G401.6 (cell line): ENCODE measurements at regions not wholly inside any gene's neighbourhood (a gene's known extent, or its start where the extent isn't known, plus 50 kb on each side); places are given as distances from the start of the nearest gene placed in this dataset.

Experiments used
- FAIRE-seq: peaks from 2 replicates; lab custom pipeline; 2012; peaks lifted over from hg19 to GRCh38; lab: Jason Lieb, UNC

DNA sequence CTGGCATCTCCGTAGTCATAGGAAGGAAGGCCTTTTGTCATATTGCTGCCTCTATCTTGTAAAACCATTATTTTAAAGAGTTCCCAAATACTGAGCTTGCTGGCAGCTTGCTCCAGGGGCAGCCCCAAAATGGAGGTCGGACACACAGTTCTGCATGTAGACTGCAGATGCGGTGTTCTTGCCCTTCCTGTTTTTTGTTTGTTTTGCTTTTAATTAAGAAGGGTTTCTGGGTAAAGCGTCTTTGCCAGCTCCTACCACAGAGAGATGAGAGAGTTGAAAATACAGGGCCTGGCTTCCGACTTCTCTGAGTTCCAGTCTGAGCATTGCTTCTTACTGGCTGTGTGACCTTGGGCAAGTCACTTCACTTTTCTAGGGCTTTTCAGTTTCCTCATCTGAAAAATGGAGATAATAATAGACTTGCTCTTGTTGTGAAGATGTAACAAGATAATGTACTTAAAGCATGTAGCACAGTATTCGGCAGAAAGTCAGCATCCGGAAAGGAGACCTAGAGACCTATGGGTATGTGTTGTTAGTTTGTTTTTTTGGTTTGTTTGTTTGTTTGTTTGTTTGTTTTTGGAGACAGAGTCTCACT is 67.8 kb upstream of the GSE1 start:
- FAIRE-seq = no peak

DNA sequence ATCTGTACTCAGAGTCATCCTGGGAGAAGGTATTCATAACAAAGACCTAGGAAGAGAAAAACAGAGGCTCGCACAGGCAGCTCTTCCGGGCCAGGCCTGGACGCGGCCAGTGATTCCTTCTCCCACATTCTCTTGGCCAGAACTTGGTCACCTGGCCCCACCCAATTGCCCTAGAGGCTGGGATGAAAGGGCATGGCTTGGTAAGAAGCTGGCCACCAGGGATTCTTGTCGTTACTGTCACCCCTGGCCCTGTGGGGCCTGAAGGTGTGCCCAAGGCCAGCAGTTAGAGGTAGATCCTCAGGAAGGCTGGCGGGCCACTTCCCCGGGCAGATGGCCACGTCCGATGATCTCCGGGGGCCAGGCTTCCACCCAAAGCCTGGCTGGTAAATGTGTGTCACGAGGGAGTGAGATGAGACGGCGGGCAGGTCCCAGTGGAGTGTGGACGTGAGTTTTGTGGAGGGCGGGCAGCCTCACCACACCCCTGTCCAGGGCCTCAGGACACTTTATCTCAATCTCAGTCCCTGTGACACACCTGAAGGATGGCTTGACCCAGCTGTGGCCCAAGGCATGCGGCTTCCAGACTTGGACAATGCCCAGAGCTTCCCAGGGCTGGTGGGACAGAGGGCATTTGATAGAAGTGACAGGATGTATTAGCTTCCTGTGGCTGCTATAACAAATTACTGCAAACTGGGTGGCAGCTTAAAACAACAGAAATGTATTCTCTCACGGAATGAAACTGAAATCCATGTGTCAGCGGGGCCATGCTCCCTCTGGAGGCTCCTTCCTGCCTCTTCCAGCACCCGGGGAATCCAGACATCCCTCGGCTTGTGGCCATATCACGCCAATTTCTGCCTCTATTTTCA is 66.3 kb upstream of the GSE1 start:
- FAIRE-seq = no peak

DNA sequence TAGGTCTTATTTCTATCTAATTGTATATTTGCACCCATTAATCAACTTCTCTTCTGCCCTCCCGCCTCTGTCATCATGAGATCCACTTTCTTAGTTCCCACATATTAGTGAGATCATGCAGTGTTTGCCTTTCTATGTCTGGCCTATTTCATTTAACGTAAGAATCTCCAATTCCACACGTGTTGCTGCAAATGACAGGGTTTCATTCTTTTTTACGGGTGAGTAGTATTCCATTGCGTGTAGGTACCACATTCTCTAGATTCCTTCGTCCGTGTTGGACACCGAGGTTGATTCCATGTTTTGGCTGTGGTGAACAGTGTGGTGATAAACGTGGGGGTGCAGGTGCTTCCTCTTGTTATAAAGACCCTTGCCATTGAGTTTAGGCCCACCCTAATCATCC is 64.7 kb upstream of the GSE1 start:
- no peak for FAIRE-seq

DNA sequence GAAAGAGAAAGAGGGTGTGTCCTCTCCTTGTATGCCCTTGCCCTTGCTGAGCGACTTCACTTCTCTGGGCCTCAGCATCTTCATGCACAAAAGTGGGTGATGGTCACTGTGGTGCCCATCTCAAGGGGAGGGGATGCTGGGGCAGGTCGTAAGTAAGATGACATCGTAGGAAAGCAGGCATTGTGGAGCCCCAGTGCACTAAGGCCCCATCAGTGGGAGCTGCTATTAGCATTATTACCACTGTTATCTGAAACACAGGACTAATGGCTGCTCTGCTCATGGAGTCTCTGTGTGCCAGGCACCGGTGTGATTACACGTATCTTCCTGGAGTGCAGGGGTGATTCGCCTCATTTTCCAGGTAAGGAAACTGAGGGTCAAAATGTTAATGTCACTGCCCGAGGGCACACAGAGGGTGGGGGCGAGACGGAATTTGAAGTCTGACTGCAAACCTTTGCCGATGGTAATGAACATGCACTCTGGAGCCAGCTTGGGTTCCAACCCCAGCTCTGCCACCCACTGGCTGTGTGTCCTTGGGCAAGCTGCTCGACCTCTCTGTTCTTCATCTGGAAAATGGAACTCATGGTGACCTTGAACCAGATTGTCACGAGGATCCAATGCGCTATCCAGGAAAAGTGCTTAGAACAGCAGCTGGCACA is 63.2 kb upstream of the GSE1 start:
- FAIRE-seq = no peak

DNA sequence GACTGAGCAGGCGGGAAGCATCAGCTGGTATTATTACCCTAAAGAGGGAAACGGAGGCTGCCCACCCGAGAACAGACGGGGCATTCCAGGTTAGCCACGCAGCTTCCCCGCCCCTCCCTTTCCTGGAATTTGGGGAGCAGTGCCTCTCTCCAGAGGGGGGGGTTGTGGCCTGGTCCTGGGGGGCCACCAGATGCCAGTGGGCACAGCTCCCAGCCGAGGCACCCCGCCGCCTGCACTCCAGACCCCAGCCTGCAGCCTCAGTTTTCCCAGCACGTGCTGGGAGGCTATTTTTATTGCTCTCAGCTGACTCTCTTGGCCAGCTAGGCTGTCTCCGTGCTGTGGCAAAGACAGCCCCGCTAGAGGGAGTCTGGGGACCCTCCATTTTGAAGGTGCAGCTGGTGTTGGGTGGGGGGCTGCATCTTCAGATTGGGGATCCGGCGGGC is 62.7 kb upstream of the GSE1 start:
- FAIRE-seq = no peak

DNA sequence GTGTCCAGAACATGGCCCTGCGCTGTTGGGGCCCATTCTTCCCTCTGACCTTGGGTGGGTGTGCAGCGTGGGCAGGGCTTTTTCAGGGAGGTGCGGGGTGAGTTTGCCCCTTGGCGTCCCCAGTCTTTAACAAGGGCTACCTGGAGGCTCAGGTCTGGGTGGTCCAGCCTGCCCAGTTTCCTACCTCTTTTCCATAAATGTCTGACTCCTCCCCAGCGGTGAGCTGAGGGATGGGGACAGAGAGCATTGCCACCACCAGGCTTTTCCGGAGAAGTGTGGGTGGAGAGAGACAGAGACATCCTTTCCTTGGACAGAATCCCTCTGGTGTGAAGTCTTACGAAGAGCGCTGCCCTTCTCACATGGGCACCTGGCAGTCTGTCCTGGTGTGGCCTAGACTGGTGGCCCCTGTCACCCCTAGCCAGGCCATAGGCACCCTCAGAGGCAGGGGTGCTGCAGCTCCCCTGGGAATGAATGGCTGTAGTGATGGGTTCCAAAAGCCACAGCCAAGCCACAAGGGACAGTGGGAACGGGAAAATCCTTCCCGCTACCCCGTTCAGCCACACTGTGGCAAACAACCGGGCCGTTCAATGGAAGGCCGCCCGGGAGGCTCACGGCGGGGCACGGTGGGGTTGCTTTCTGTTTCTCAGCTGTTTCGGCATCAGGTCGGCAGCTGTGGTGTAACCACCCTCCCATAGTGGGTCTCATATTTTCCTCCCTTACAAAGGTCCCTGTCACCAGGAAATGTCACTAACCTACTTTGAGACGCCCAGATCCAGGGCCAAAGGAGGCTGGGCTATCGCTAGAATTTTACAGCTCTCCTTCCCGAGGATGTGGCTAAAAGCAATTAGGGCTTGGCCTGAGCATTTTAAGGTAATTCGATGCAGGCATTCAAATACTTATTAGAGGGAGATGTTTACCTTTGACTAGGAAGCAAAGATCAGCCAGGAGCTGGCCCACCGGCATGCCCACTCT is 61.9 kb upstream of the GSE1 start:
- FAIRE-seq = no peak

DNA sequence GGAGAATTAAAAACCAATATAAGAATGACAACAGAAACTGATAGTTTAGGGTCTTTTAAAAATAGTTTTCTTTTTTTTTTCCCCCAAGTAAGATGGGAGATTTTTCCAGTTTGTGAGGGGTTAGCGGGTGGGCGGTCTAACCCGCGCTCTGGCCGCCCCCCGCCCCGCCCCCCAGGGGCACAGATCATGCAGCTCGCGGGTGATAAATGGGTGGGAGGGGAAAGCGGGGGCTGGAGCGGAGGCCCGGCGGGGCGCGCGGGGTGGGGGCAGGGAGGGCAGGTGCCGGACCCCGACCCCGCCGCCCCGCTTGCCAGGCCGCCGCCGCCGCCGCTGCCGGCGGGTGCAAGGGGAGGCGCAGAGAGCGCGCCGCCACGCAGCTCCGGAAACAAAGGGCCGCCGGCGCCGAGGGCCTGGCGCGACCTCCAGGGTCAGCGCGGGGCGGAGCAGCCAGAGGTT is 60.1 kb upstream of the GSE1 start:
- no peak for FAIRE-seq

DNA sequence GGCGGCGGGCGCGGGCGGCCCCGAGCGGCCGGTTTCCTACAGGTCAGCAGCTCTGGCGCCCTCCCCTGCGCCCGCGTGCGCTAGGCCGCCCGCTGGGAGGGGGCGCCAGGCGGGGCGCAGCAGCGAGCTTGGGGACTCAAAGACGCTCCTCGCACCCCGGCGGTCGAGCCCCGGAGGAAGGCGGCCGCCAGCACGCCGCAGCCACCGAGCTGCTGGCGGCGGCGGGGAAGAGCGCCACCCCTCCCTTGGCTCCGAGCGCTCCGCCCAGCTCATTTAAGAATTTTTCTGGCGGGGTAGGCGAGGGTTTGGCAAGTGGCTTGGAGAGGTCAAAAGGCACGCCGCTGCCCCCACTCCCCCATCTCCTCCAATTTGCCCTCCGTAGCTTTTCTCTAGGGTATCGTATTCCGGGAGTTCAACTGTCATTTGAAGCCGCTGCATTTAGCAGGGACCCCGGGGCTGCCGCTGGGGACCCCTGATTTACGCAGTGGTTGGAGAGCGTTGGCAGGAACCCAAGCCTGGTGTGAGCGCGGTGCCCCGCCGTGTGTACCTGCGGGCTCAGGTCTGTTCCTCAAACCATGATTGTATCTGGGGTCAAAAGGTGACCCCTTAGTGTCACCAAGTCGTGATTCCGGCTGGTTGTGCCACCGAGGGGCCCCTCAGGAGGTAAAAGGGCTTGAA is 59.5 kb upstream of the GSE1 start:
- no peak for FAIRE-seq

DNA sequence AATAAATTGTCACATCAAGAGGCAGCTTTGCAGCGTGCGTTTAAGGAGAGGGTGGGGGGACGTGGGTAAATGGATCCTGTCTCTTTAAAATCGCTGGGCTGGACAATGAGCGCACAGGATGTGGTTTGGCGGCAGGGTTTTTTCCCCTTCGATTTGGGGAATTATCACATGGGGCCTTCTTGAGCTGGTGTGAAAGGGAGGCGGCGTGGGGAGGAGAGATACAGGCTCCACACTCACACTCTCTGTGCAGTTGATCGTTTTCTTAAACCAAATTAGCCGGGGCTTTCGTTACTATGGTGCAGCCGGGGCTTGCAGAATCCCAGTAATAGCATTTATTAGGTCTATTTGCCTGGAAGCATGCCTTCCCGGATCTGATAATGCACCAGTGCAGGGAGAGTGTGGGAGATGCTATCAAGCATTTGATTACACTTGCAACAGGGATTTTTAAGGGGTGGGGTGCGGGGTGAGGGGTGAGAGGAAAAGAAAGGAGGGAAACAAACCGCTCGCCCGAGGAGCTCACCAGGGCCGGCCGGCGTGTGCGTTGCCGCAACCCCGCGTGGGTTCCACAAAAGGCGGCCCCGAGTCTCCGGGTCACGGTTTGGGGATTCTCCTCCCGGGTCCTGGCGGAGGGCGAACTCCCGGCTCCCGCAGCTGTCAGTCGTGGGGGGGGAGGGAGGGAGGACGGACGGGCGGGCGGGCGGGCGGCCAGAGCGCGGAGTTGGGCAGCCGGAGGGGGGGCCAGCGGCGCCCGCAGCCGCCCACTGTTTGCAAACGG is 58.8 kb upstream of the GSE1 start:
- peak; percentile 87 for FAIRE-seq

DNA sequence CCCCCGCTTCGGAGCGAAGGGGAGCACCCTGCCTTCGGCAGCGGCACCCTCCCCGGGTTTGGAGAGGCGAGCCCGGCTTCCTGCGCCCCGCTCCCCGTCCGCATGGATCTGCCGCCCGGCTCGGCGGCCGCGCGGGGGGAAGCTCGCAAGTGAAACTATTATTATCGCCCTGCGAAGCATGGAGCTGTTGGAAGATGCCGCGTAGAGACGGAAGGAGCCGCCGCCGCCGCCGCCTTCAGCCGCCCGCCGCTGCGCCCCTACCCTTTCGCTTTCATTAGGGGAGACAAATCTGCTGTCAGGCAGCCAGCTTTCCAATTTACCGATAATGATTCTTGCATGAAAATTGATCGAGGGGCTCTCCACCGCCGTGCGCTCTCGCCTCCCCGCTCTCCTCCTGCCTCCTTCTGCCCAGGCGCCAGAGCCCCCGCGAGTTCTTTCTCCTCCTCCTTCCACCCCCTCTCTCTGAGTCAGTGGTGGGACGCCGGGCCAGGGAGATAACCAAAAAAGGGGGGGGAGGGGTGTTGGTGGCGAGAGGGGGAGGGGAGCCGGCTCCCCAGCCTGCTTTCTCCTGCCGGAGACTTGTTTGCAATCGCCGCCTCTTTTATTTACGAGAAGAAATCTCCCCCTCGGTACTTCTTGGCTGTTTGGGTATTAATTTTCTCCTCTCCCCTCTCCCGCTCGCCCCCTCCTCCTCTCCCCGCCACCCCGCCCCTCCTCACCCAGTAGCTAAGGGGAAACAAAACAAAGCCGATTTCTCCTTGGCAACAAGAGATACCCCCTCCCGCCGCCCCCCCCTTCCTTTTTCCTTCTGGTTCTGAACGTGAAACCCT is 58.0 kb upstream of the GSE1 start:
- no peak for FAIRE-seq

DNA sequence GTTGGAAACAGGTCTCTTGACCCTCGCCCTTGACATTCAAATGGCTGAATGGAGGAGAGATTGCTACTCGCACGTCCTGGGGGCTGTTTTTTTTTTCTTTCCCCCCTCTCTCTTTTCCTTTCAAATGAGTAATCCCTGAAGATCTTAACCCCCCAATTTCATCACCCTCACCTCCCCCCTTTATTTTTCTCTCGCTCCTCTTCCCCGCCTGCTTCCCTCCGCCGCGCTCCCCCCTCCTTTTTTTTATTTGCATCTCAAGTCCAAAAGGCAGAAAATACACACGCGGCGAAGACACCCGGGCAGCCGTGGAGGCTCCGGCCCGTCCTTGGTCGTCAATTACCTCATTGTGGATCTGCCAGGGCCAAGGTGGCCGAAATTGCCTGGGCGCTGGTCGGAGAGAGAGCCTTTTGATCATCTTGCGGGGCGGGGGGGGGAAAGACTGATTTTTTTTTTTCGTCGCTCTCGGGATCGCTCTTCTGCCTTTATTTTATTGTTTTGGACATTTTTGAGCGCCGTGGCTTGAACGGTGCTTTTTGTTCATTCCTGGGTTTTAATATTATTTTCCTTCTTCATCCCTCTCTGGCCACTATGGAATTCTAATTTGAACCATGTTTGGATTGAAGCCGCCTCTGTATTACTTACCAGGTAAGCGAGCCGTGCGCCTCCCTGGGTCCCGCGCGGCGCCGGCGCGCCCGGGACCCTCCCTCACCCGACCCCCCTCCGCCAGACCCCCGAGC is 57.2 kb upstream of the GSE1 start:
- no peak for FAIRE-seq

DNA sequence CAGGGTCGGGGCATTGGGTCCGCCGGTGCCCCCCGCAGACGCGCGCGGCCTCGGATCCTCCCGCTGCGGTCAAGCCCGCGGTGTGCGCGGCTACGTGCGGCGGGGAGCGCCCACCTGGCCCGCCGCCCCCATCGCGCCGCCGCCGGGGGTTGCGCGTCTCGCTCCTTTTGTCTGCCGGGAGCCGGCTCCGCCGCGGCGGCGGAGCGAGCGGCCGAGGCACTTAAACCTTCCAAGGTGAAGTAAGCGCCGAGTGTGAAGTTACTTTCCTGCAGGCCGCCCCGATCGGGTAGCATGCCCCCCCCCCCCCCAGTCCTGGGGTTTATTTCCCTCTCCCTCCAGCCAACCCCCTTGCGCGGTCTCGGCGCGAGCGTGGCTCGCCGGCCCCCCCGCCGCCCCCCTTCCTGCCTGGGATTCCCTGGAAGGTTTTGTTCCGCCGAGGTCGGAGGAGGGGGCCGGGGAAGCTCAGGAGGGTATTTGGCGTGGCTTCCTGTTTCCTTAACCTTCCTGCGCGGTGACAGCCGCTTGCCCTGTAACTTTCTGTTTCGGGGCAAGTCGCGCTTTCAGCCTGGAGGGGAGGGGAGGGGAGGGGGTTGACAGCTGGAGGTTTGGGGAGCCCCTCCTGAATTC is 56.6 kb upstream of the GSE1 start:
- FAIRE-seq = no peak

DNA sequence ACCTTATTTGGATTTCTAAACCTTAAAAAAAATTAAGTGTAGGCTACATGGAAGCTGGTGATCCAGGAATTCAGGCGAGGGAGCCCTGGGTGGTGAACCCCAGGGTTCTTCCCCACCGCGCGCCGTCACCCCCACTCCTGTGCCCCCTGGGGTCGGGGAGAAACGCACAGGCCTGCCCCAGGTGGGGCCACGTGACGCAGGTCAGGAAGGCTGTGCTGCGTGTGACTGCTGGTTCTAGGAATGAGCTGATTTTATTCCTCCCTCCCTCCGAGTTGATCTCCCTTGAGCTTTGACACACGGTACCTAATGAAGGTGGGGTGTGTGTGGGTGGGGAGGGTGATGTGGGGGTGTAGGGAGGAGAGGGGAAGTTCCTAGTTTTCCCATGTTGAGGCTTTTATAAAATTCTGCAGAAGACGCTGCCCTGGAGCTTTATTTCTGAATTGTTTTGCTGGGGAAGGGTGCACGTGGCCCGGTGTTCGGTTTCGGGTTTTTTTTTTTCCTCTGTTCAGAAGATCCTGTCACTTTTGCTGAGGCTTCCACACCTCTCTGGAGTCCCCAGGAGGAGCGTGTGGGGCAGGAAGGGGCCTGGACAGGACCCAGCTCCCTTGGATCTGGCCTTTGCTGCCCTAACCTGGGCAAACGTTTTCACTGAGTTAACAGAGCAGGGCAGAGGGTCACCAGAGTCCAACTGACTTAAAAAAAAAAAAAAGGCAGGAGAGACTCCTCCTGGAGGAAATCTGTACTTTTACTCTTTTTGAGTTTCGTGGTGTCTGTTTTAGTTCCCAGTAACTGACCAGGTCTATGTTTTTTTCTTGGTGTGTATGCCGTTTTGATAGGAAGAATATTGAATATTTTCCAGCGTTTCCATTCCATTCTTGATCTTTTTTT is 55.8 kb upstream of the GSE1 start:
- no peak for FAIRE-seq

DNA sequence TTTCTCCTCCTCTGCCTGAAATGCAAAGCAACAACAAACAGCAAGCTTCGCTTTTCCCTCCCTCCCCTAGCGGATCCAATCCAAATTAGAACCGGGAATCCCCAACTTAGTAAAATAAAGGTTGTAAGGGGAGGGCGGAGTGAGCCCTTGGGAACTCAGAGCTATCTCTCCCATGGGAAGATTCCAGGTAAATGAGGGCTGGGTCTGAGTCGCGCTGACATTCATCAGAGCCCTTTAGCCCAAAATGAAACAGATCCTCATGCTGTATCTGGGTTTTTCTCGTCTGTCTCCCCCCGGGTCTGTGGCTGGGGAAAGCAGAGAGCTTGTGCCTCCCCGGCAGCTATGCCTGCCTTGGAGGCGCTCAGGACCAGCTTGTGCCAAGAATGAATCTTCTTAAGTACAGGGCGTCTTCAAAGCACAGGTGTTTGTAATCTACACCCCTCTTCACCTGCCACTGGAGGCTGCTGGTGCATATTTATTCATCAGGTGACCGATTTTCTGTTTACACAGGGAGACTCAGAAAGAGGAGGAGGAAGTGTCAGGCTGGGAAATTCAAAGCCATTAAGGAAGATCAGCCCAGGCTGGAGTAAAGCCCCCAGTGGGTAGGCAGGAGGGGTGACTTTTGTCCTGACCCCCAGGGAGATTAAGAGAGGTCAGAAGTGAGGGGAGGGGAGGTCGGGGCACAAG is 55.0 kb upstream of the GSE1 start:
- no peak for FAIRE-seq

DNA sequence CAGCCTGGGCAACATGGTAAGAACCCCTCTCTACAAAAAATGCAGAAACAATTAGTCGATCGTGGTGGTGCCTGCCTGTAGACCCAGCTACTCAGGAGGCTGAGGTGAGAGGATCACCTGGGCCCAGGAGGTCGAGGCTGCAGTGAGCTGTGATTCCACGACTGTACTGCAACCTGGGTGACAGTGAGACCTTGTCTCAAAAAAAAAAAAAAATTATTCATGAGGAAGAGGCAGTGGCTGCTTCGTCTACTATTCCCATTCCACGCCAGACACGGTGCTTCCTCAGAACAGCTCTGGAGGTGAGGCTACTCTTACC is 52.2 kb upstream of the GSE1 start:
- no peak for FAIRE-seq

DNA sequence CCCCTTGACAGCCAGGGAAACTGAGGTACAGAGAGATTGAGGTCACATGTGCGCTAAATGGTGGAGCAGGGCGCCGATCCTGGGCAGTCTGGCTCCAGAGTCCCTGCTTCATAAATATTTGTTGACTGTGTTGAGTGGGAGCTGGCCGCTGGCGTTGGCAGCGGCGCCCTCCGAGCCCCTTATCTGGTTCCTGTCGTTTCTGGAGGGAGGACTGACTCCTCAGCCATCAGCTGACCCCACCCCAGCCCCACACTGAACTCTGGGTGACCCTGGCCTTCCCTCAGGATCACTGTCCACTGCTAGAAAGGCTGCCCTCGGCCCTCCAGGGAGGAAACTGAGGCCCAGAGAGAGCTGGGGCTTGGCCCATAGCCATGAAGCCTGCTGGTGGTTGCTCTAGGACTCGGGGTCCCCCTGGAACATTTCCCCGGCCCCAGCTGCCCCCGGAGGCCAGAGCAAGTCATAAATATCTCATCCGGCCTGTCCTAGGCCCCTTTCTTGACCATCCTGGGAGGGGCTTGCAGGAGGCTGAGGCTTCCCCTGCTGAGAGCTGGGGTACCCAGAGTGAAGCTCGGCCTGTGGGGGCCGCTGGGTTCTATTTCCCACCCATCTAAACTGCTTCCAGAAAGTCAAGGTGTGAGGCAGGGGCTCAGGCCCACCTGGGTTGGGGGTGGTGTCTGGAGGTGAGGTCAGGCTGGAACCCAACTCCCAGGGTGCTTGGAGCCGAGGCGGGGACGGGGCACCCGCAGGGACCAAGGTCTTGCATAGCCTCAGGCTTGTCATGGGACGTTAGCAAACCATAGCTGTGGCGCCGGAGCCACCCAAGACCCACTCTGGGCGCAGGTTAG is 51.7 kb upstream of the GSE1 start:
- no peak for FAIRE-seq
